Gastrocnemius medialis (tissue), 4 donors: ENCODE measurements at regions not wholly inside any gene's neighbourhood (a gene's known extent, or its start where the extent isn't known, plus 50 kb on each side); places are given as distances from the start of the nearest gene placed in this dataset.

Source experiments
- ATAC-seq, 2 donors: fragments of 150-250 bp; one replicate each; pipeline ENCODE4 v1.9.1; 2016
- DNase-seq, 2 donors: peaks; one replicate each; pipeline ENCODE4 v3.0.0-alpha.2; 2019
- H3K27ac ChIP-seq, 4 donors: fragments of 200-600 bp; sonication (generic); 1 replicate in 1 of 4; 2 replicates in 3 of 4; pipeline ENCODE4 v1.5.1; 2016 to 2018; ENCODE audit warnings: mild to moderate bottlenecking in 2 of 4, moderate library complexity in 1 of 4
- H3K27me3 ChIP-seq, 3 donors: fragments of 200-600 bp; sonication (generic) in 2 of 3; 1 replicate in 1 of 3; 2 replicates in 2 of 3; pipeline versions ENCODE4 v1.5.1 to v1.6.0; 2016 to 2019; ENCODE audit warnings: mild to moderate bottlenecking in 1 of 3, moderate library complexity in 1 of 3
- H3K36me3 ChIP-seq, 2 donors: fragments of 200-600 bp; sonication (generic) in 1 of 2; one replicate each; pipeline ENCODE4 v1.5.1; 2017 to 2018
- H3K4me1 ChIP-seq, 2 donors: fragments of 200-600 bp; sonication (generic) in 1 of 2; one replicate each; pipeline ENCODE4 v1.5.1; 2016 to 2017; ENCODE audit warnings: mild to moderate bottlenecking in 2 of 2
- H3K4me3 ChIP-seq, 4 donors: fragments of 200-600 bp; sonication (generic) in 3 of 4; 1 replicate in 1 of 4; 2 replicates in 3 of 4; pipeline ENCODE4 v1.5.1; 2016 to 2019; ENCODE audit warnings: mild to moderate bottlenecking in 2 of 4
- H3K9me3 ChIP-seq, 3 donors: fragments of 200-600 bp; sonication (generic) in 2 of 3; 1 replicate in 1 of 3; 2 replicates in 2 of 3; pipeline ENCODE4 v1.5.1; 2016 to 2019
- POLR2A ChIP-seq, 2 donors: fragments of 450-650 bp; IDR thresholded peaks; one replicate each; pipeline ENCODE4 v1.6.1; 2017; ENCODE audit warnings: antibody characterized with exemption in 2 of 2, mild to moderate bottlenecking in 2 of 2, moderate library complexity in 2 of 2
- in situ Hi-C, 4 donors: fragments of 200-750 bp; cut with MboI; loops; one replicate each; pipeline versions ENCODE4 v1.15.0 to v1.8.0; 2017; ENCODE audit warnings: low sequenced_read_pairs in 4 of 4
- intact Hi-C: fragments of 100-400 bp; cut with DNase I; formaldehyde crosslinking; loops from one replicate; pipeline ENCODE4 v1.15.1; 2023; ENCODE audit warnings: low total_unique reads
- TF ChIP-seq, protein P1 (sequence below), 5 experiments: fragments of 450-650 bp in 3 of 5; fragments of 200-600 bp in 2 of 5; sonication (generic) in 2 of 5; IDR thresholded peaks in 4 of 5; conservative IDR thresholded peaks in 1 of 5; 1 replicate in 4 of 5; 2 replicates in 1 of 5; pipeline ENCODE4 v1.5.1; 2016 to 2019; ENCODE audit warnings: antibody characterized with exemption in 5 of 5, mild to moderate bottlenecking in 3 of 5, moderate library complexity in 3 of 5

GRCh38 chr13:34886987-34887386, 55.1 kb upstream of the NBEA start:
- H3K27me3 ChIP-seq = no peaks in the 10 kb centered on the region
- H3K36me3 ChIP-seq = no peaks in the 10 kb centered on the region
- H3K27ac ChIP-seq = no peak overlapping the region
- H3K4me3 ChIP-seq = no peak overlapping the region
- peaks cover 0 to 3% of the 10 kb centered on the region in 2 donors for H3K4me1 ChIP-seq
- DNase-seq (no peak), ATAC-seq (no peak)
- in situ Hi-C loops (no loop called here), intact Hi-C loops (no loop called here)
- H3K9me3 ChIP-seq = no peaks in the 10 kb centered on the region
- no peak for TF ChIP-seq POLR2A (IDR thresholded peaks at IDR 0.05)
- TF ChIP-seq, protein P1, sequence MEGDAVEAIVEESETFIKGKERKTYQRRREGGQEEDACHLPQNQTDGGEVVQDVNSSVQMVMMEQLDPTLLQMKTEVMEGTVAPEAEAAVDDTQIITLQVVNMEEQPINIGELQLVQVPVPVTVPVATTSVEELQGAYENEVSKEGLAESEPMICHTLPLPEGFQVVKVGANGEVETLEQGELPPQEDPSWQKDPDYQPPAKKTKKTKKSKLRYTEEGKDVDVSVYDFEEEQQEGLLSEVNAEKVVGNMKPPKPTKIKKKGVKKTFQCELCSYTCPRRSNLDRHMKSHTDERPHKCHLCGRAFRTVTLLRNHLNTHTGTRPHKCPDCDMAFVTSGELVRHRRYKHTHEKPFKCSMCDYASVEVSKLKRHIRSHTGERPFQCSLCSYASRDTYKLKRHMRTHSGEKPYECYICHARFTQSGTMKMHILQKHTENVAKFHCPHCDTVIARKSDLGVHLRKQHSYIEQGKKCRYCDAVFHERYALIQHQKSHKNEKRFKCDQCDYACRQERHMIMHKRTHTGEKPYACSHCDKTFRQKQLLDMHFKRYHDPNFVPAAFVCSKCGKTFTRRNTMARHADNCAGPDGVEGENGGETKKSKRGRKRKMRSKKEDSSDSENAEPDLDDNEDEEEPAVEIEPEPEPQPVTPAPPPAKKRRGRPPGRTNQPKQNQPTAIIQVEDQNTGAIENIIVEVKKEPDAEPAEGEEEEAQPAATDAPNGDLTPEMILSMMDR (IDR thresholded peaks at IDR 0.05 in 4 of 5, conservative IDR thresholded peaks at IDR 0.05 in 1 of 5) = no peak
